ENCODE measurements at regions not wholly inside any gene's neighbourhood (a gene's known extent, or its start where the extent isn't known, plus 50 kb on each side); places are given as distances from the start of the nearest gene placed in this dataset.

DNA sequence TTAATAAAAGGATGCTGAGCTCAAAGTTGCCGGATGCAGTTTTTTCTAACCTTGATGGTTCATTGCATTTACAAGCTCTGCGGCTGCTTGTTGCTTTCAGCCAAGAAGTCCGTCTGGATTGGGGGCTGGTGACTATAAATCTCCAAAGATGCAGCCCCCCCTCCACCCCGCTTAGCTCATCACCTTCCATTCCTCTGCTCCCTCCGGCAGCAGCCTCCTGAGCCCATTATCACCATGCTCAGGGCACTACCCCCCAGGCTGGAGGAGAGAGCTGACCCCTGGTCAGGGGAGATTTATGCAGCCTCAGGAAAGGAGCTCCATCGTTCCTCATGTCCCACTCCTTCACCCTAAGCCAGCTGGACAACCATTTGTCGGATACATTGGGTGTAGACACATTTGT lies 55.3 kb upstream of the ZRANB1 start:
- H3K9me3 ChIP-seq (ENCODE audit: control insufficient read depth in 2 of 2, low read length in 2 of 2): no peaks in the 10 kb centered on the region
- peak overlapping the region in 1 of 2 donors; percentile 8 for H3K4me3 ChIP-seq (ENCODE audit: low read length in 2 of 2)
- peaks cover 18% of the 10 kb centered on the region for H3K4me1 ChIP-seq (ENCODE audit: control insufficient read depth, insufficient read depth, low read length)
- H3K27ac ChIP-seq (ENCODE audit: low read length): peak overlapping the region; percentile 46
- H3K27me3 ChIP-seq (ENCODE audit: control insufficient read depth in 1 of 2, insufficient read depth in 2 of 2, low read length in 2 of 2): no peaks in the 10 kb centered on the region
- H3K9ac ChIP-seq (ENCODE audit: low read length in 2 of 2): no peak overlapping the region
- H3K36me3 ChIP-seq (ENCODE audit: control insufficient read depth in 2 of 2, insufficient read depth in 2 of 2, low read length in 2 of 2): no peaks in the 10 kb centered on the region

DNA sequence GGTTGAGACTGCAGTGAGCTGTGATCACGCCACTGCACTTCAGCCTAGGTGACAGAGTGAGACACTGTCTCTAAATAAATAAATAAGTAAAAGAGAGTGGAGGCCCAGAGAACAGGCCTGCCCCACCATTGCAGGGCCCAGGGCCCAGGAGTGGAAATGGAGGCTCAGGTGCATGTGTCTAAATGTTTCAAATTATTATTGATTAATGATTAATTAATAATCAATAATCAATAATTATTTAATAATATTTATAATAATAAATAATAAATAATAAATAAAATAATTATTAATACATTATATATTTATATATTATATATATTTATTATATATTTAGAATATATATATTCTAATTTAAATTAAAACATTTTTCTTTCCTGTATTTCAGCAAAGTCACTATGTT lies 53.7 kb upstream of the ZRANB1 start:
- no peaks in the 10 kb centered on the region for H3K36me3 ChIP-seq (ENCODE audit: control insufficient read depth in 2 of 2, insufficient read depth in 2 of 2, low read length in 2 of 2)
- no peak overlapping the region for H3K9ac ChIP-seq (ENCODE audit: low read length in 2 of 2)
- peaks cover 0 to 3% of the 10 kb centered on the region in 2 donors for H3K27me3 ChIP-seq (ENCODE audit: control insufficient read depth in 1 of 2, insufficient read depth in 2 of 2, low read length in 2 of 2)
- no peaks in the 10 kb centered on the region for H3K9me3 ChIP-seq (ENCODE audit: control insufficient read depth in 2 of 2, low read length in 2 of 2)
- H3K4me1 ChIP-seq (ENCODE audit: control insufficient read depth, insufficient read depth, low read length): peaks cover 18% of the 10 kb centered on the region
- no peak overlapping the region for H3K27ac ChIP-seq (ENCODE audit: low read length)
- no peak overlapping the region for H3K4me3 ChIP-seq (ENCODE audit: low read length in 2 of 2)

DNA sequence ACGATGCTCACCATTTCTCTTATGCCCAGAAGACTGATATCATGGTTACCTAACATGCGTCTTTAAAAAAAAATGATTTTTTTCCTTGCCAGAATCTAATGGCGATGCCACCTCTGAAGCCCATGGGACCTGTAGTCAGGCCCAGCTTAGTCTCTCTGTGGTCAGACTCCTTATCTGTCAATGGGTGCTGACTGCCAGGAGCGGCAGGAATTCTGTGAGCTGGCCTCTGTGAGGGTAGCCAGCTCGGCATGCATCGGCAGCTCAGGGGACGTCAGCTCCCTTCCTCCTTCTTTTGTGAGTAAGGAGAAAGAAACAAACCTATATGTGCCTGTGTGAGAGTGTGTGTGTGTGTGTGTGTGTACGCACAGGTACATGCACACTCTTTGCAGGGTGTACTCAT lies 49.9 kb upstream of the ZRANB1 start:
- Histone ChIP-seq H3K27ac (ENCODE audit: low read length) (no peak overlapping the region), H3K9ac (ENCODE audit: low read length in 2 of 2) (no peak overlapping the region), H3K9me3 (ENCODE audit: control insufficient read depth in 2 of 2, low read length in 2 of 2) (no peaks in the 10 kb centered on the region), H3K4me1 (ENCODE audit: control insufficient read depth, insufficient read depth, low read length) (peaks cover 4% of the 10 kb centered on the region), H3K27me3 (ENCODE audit: control insufficient read depth in 1 of 2, insufficient read depth in 2 of 2, low read length in 2 of 2) (peaks cover 0 to 3% of the 10 kb centered on the region in 2 donors), H3K36me3 (ENCODE audit: control insufficient read depth in 2 of 2, insufficient read depth in 2 of 2, low read length in 2 of 2) (no peaks in the 10 kb centered on the region), H3K4me3 (ENCODE audit: low read length in 2 of 2) (no peak overlapping the region)

All from stomach smooth muscle (tissue), 2 donors.